ENCODE measurements at regions not wholly inside any gene's neighbourhood (a gene's known extent, or its start where the extent isn't known, plus 50 kb on each side); places are given as distances from the start of the nearest gene placed in this dataset.
"Not testable (repeated sequence)": the region's sequence is repeated elsewhere in the genome, so short reads cannot be mapped to it uniquely, and the experiment has no call there.

DNA sequence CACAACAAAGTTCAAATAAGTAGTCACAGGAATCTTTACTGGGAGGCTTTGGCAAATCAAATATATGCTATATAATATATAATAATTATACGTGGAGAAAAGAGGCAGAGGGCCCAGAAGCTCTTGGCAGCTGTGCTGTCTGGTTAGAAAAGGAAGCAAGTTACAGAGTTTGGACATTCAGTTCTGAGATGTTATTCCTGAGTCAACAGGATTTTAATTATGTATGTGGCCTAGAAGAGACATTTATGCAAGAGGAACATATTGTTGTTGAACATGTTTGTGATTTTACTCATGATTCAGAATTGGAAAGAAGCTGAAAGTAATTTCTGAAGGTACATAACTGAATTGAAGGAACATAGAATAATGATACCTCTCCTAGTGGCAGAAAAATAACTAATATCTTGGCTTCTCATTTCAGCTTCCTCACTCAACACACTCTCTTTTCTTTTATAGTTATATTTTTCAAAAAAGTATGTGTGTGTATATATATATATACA lies 79.7 kb upstream of the GPR89A start:
- TF ChIP-seq, protein P1, sequence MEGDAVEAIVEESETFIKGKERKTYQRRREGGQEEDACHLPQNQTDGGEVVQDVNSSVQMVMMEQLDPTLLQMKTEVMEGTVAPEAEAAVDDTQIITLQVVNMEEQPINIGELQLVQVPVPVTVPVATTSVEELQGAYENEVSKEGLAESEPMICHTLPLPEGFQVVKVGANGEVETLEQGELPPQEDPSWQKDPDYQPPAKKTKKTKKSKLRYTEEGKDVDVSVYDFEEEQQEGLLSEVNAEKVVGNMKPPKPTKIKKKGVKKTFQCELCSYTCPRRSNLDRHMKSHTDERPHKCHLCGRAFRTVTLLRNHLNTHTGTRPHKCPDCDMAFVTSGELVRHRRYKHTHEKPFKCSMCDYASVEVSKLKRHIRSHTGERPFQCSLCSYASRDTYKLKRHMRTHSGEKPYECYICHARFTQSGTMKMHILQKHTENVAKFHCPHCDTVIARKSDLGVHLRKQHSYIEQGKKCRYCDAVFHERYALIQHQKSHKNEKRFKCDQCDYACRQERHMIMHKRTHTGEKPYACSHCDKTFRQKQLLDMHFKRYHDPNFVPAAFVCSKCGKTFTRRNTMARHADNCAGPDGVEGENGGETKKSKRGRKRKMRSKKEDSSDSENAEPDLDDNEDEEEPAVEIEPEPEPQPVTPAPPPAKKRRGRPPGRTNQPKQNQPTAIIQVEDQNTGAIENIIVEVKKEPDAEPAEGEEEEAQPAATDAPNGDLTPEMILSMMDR (IDR thresholded peaks at IDR 0.05), result not testable (repeated sequence)
- TF ChIP-seq POLR2A (IDR thresholded peaks at IDR 0.05), result not testable (repeated sequence)

Data from Peyer's patch (tissue), 4 donors.